HG02798 (cell line): ENCODE measurements at regions not wholly inside any gene's neighbourhood (a gene's known extent, or its start where the extent isn't known, plus 50 kb on each side); places are given as distances from the start of the nearest gene placed in this dataset.

Experiments used
- ATAC-seq: cut with Tn5 transposase; IDR thresholded peaks from one replicate; pipeline ENCODE4 v1.9.1; 2021; ENCODE audit warnings: mild to moderate bottlenecking; ENCODE audit not compliant: unreplicated experiment, poor library complexity

- ATAC-seq: no peak
Measured at GRCh38 chr2:42108852-42109251, 60.3 kb upstream of the EML4 start.

GRCh38 chr2:42109959-42110640 lies 59.1 kb upstream of the EML4 start:
- ATAC-seq: no peak

- no peak for ATAC-seq
Measured at GRCh38 chr2:42110641-42111322, 58.4 kb upstream of the EML4 start.

- no peak for ATAC-seq
Measured at GRCh38 chr2:42112418-42112817, 56.7 kb upstream of the EML4 start.

- ATAC-seq: no peak
Measured at GRCh38 chr2:42113452-42113851, 55.7 kb upstream of the EML4 start.

DNA sequence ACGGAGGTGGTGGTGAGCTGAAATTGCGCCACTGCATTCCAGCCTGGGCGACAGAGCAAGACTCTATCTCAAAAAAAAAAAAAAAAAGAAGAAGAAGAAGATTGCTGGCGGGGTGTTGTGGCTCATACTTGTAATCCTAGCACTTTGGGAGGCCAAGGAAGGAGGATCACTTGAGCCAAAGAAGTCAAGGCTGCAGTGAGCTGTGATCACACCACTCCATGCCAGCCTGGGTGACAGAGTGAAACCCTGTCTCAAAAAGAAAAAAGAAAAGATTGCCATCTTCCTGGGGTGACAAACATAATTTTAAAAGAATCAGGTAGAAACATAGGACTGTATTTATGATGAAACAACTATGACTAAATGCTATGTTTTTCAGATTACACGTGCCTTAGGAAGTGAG lies 55.1 kb upstream of the EML4 start:
- ATAC-seq: no peak

DNA sequence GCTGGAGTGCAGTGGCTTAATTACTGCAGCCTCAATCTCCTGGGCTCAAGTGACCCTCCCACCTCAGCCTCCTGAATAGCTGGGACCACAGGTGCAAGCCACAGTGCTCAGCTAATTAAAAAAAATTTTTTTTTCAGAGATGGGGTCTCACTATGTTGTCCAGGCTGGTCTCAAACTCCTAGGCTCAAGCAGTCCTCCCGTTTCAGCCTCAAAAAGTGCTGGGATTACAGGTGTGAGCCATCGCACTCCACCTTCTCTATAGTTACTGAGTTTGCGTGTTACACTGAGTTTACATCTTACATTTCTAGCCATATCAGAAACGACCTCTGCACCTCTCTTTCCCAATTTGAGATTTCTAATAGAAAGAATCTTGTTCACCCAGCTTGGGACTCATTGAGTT lies 53.6 kb upstream of the EML4 start:
- no peak for ATAC-seq

DNA sequence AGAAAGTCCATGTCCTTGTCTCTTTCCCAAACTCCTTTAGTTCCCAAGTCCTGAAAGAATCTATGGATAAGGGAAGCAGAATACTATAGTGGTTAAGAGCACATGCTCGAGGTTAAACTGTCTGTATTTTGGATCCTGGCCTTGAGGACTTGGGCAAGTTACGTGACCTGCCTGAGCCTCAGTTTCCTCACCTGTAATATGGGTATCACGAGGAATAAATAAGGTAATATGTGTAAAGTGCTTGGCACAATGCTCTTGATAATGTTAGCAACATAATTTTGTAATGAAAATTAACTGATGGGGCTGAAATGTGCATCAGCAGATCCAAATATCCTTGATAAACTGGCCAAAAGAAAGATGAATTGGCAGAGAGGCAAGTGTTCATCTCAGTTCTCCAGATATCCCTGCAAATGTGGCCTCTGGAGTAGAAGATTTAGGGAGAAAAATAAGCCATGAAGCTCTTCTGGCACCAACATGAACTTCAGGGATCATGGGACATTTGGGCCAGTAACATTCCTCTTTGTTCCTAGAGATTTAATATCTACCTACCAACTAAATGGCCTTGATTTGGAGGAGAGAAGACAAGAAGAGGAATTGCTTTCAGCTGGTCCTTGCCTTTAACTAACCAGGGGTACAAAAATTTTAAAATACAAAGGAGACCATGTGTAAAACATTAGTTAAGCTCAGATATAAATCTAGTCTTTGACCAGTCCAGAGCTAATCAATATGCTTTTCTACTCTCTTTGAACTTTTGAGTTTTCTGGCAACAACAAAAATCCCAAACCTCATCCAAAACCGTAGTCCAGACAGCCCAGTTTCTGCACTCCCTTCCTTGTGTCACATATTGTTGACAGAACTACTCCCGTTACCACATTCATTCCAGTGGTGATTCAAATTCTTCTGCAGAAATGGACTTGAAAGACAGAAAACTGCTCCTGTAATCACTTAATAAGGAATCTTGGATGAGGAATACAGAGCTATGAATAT lies 52.7 kb upstream of the EML4 start:
- no peak for ATAC-seq

GRCh38 chr2:42117182-42117579 lies 52.0 kb upstream of the EML4 start:
- ATAC-seq: no peak

GRCh38 chr2:42117923-42118753 lies 51.0 kb upstream of the EML4 start:
- ATAC-seq: peak; percentile 89

DNA sequence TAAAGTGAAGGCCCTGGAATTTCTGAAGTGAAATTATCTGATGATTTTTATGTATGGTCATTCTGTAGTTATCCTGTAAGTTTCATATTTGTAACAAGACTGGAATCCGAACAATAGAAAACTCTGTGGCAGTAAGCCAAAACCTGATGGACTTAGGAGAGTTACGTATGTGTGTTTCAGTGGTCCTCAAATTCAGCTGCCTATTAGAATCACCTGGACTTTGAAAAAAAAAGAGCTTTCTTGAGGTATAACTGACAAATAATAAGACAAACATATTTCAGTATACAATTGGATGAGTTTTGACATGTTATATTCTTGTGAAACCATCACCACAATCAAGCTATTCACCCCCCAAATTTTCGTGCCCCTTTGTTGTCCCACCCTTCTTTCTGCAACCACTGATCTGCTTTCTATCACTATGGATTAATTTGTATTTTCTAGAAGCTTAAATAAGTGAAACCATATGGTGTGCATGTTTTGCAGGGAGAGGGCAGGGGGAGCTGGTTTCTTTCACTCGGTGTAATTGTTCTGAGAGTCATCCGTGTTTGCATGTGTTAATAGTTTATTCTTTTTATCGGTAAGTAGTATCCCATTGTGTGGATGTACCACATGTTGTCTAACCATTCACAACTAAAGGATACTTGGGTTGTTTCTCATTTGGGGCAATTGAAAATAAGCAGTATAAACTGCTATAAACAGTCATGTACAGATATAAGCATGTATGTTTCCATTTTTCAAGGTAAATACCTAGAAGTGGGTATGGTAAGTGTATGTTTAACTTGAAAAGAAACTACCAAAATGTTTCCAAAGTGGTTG lies 50.2 kb upstream of the EML4 start:
- no peak for ATAC-seq
